GM18508 (cell line): ENCODE measurements at regions not wholly inside any gene's neighbourhood (a gene's known extent, or its start where the extent isn't known, plus 50 kb on each side); places are given as distances from the start of the nearest gene placed in this dataset.

Experiments
- ATAC-seq: cut with Tn5 transposase; IDR thresholded peaks from one replicate; pipeline ENCODE4 v1.9.1; 2021; ENCODE audit warnings: moderate number of reproducible peaks; ENCODE audit not compliant: insufficient read depth, unreplicated experiment

- no peak for ATAC-seq
Measured at GRCh38 chr5:2610986-2611385, 140.5 kb downstream of the IRX2 start.

DNA sequence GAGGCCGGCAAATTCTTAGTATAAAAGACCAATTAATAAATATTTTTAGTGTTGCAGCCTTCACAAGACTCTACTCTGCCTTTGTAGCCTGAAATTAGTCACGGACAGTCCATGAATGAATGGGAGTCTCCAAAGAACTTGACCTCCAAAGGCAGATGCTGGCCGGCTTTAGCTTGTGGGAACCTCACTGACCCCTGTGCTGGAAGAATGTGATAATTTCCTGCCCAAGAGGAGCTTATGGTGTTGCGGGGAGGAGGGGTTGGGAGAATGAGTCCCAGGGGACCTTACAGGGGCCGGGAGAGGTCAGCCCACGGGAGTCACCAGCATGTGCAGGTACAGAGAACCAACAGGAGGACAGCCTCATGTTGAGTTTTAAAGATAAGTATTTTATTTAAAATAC lies 143.1 kb downstream of the IRX2 start:
- no peak for ATAC-seq

DNA sequence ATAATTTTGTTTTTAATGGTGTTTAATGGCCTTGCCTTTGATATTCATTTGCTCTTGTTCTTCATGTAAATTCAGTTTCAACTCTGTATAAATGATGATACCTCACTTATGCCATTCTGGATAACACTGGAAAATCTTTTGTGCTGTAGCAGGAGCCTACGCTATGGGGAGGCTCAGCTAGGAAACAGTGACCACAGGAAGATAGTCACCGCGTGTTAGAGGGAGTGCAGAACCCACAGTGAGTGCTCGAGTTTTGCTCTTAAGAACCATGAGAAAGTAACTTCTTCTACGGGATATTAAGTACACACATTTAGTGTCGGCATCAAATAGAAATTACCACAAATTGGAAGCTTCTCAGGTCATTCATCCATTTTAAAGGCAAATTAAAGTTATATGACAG lies 143.9 kb downstream of the IRX2 start:
- no peak for ATAC-seq

DNA sequence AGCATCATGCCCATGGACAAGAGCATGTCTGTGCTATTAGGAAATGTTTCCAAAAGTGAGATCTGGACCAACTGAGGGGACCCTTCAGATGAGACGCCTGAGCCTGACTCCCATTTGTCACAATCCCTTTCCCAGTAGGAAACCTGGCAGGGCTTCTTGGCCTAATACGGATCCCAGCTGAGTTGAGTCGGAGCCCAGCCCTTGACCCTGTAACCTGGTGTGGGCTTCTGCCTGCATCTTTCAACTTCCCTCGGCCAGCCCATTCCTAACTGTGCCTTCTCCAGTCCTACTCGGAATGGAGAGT lies 148.3 kb downstream of the IRX2 start:
- no peak for ATAC-seq

GRCh38 chr5:2602451-2603271 lies 148.8 kb downstream of the IRX2 start:
- no peak for ATAC-seq

DNA sequence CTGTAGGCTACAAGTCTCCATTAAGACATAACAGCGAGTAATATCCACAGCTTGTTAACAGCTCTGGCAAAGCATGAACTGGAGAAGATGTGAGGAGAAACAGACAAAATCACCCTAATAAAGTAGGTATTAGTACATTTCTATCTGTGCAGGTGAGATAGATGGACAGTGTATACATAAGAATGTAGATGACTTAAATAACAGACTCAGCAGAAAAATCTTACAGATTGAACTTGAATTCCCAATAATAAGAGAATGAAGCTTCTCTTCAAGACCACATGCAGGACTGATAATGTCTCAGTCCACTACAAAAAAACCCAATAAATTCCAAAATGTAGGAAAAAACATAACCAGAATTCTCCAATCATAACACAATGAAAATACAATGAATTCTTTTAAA lies 153.0 kb downstream of the IRX2 start:
- no peak for ATAC-seq

DNA sequence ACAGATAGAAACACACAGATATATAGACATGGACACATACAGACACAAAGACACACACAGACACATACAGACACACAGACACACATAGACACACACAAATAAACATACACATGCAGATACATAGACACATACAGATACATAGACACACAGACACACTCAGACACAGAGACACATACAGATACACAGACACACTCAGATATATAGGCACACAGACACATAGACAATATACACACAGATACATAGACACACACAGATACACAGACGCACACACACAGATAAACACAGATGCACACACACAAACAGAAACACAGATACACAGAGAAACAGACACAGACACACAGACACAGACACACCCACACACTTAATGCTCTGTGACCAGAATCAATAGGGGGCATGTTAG lies 156.8 kb downstream of the IRX2 start:
- no peak for ATAC-seq

- no peak for ATAC-seq
Measured at GRCh38 chr5:2592766-2593165, 158.7 kb downstream of the IRX2 start.

DNA sequence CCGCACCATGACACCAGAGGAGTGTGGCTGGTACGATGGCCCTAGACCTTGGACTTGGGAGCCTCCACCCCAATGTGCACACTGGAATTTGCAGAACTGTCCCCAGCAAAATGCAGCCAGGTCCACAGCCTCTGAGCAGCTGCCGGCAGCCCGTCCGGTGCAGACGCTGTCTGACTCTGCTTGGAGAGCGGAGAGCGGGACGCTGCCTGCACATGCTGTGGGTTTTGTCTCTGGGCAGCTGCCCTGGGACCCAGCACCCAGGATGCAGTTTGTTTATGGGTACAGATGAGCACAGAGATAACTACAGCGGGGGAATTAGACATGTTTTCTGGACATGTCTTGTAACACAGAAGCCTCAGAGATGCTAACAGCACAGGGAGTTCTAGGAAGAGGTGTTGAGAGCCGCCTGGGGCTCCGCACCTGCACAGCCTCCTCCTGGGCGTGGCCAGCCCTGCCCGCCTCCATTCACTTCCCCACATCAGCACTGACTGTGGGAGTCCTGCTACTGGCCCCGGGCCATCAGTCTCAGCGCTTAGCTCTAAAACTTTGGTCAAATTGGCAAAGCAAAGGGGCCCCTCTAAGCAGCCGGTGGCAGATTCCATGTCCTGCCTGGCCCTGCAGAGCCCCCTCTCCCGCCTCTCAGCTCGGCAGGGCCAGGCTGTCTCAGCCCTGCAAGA lies 159.6 kb downstream of the IRX2 start:
- ATAC-seq: no peak

GRCh38 chr5:2588850-2589501 lies 162.5 kb downstream of the IRX2 start:
- no peak for ATAC-seq

DNA sequence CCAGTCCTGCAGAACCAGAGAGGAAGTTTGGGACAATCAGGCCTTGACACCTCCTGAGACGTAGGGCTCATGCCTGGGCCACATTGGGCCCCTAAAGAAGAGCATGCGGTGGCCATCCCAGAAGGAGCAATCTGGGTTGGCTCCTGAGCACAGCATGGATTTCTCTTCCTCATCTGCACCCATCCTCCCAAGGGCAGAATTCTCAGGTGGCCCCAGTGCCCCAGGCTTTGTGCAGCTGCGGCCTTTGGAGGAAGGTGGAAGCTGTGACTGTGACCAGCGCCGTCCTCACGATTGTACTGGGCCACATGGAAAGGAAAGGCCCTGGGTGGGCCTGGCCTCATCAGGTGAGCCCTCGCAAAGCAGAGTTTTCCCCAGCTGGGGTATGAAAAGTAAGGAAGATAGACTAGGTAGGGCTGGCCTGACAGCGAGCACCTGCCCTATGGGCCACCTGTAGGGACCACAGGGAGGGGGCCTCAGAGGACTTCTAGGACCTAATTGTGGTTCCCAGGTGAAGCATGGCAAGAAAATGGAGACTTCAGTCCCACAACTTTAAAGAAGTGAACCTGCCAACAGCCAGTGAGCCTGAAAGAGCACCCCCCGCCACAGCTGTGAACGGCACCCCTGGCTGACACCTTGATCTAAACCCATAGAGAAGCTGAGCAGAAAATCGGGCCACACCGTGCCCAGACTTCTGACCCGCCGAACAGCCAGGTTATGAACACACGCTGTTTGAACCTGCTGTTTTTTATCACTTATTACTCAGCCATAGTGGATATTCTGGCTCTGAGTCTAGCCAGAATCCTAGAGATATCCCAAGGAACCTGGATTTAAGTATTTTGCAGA lies 164.1 kb downstream of the IRX2 start:
- ATAC-seq: no peak

GRCh38 chr5:2586016-2586715 lies 165.3 kb downstream of the IRX2 start:
- no peak for ATAC-seq

GRCh38 chr5:2584579-2585269 lies 166.8 kb downstream of the IRX2 start:
- no peak for ATAC-seq

DNA sequence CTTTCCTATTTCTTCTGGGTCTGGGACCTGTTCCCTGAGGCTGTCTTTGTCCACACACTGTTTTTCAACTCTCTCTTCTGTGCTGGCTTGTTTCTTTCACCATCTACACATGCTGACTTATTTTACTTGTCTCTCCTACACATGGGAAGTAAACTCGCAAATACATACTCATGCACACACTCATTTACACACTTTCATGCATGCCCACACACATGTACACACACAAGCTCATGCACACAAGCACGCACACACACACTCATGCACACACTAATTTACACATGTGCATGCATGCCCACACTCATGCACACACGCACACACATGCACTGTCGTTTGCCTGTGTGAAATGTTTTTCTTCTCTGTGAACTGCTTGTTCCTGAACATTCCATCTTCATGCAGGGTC lies 169.0 kb downstream of the IRX2 start:
- ATAC-seq: no peak

DNA sequence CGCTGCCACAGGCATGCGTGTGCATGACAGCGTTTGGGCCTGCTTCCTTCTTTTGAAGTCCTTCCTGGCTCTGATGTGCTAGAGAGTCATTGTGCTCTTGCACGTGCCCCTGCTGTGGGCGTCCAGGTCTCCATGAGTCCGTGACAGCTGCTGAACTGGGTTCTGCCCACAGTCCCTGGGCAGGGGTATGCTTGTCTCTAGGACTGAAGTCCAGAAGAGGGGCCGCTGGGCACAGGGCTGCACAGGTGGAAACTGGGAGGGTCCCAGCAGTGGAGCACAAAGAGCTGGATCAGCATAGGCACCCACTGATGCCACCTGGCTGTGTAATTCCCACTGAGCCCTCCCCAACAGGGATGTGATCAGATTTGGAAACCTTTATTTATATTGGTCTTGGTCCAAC lies 169.4 kb downstream of the IRX2 start:
- ATAC-seq: no peak

GRCh38 chr5:2581418-2581817 lies 170.1 kb downstream of the IRX2 start:
- no peak for ATAC-seq

DNA sequence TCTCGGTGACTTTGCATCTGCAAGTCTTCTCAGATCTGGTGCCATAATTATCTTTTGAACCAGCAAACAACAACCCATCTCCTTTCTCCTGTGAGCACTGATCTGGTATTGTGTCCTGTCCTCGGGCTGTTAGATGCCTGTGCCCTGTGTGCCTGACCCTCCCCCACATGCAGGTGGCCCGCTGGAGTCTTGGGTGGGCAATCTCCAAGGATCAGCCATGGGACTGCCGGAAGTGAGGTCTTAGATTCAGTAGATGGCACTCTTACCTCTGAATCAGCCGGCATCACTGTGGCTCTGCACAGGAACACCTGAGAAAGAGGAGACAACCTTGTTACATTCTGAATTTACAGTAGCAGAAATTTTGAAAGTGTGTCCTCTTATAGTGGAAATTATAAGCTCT lies 172.4 kb downstream of the IRX2 start:
- no peak for ATAC-seq

DNA sequence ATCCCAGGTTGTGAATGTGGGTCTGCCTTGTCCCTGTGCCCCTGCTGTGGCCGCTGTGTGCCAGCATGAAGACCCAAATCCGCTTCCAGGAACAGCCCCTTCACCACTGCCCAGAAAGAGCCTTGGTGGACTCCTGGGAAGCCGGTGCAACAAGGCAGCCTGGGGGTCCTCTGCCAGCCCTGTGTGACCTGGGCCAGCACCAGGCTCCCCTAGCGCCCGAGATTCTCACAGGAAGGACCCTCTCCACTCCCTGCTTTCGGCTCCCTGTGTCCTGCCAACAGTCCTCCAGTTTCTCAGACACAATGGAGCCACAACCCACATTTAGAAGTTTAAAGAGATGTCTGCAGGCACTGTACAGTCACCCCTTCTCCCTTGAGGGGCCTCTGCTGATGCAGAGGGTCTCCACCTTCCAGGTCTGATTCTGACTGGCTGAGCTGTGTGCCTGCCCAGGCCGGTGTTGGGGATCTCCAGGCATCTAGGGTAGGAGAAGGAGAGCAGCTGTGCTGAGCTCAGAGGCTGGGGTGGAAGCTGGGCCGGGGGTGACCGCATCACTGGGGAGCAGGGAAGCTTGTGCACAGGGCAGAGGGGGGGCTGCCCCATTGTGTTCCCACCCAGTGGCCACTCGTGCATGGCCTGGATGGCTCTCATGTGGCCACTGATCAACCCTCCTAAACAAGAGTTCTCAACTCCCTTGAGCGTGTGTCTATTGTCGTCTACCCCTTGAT lies 174.0 kb downstream of the IRX2 start:
- no peak for ATAC-seq

DNA sequence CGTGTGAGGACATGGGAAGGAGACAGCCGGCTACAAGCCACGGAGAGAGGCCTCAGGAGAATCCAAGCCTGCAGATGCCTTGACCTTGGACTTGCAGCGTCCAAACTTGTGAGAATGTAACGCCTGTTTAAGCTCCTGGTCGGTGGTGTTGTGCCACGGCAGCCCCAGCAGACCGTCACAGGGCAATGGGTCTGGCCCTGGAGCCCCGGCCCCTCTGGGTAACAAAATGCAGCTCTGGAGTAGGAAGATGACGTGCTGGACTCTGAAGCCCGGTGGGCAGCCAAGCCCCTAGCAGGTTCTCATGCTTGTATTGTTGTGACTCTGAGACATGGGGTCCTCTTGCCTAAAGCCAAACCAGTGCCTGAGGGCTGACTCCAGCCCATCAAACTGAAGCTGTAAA lies 174.7 kb downstream of the IRX2 start:
- no peak for ATAC-seq
